ENCODE measurements at regions not wholly inside any gene's neighbourhood (a gene's known extent, or its start where the extent isn't known, plus 50 kb on each side); places are given as distances from the start of the nearest gene placed in this dataset.

DNA sequence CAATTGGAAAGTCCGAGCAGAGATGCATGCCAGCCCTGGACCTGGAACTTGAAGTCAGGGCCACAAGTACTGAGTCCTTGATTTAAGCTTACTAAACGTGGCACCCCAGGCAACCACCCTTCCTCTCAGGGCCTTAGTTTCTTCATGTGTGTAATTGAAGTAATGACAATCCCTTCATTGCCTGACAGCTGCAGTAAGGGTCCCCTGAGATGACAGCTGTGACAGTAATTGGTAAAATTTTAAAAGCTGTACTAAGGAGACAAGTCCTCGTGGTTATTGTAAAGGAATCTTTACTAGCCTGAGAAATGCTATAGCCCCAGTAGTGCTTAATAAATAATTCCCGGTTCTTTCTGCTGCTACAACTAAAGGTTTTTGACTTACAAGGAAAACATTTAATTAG, 175.1 kb upstream of the RADX start:
- no peak for ATAC-seq
- TF ChIP-seq TOX (CRISPR knock-in tag; IDR thresholded peaks at IDR 0.05; ENCODE audit: borderline replicate concordance) (no peak), ZNF8 (CRISPR knock-in tag; IDR thresholded peaks at IDR 0.05) (no peak), RARB (CRISPR knock-in tag; IDR thresholded peaks at IDR 0.05) (no peak), ISL1 (CRISPR knock-in tag; IDR thresholded peaks at IDR 0.05) (no peak)

GRCh38 chrX:106437407-106437806, 174.4 kb upstream of the RADX start:
- no peak for ATAC-seq
- TF ChIP-seq TSHZ2 (CRISPR knock-in tag; IDR thresholded peaks at IDR 0.05) (no peak), CSDC2 (CRISPR knock-in tag; IDR thresholded peaks at IDR 0.05) (no peak), ZNF565 (CRISPR knock-in tag; conservative IDR thresholded peaks at IDR 0.05; ENCODE audit: low read depth) (no peak), OSR1 (CRISPR knock-in tag; IDR thresholded peaks at IDR 0.05) (no peak), ARNTL (CRISPR knock-in tag; IDR thresholded peaks at IDR 0.05; ENCODE audit: borderline replicate concordance, low read depth) (no peak), BACH2 (CRISPR knock-in tag; IDR thresholded peaks at IDR 0.05; ENCODE audit: borderline replicate concordance) (no peak), ZC3H10 (CRISPR knock-in tag; IDR thresholded peaks at IDR 0.05) (no peak), RARB (CRISPR knock-in tag; IDR thresholded peaks at IDR 0.05) (no peak), ZFP30 (CRISPR knock-in tag; IDR thresholded peaks at IDR 0.05) (no peak), ISL1 (CRISPR knock-in tag; IDR thresholded peaks at IDR 0.05) (no peak), ZFP3 (CRISPR knock-in tag; IDR thresholded peaks at IDR 0.05) (no peak), SNAI2 (CRISPR knock-in tag; IDR thresholded peaks at IDR 0.05) (no peak), TCF4 (CRISPR knock-in tag; IDR thresholded peaks at IDR 0.05; ENCODE audit: borderline replicate concordance) (no peak), ZNF70 (CRISPR knock-in tag; IDR thresholded peaks at IDR 0.05) (no peak), PPARA (CRISPR knock-in tag; IDR thresholded peaks at IDR 0.05; ENCODE audit: borderline replicate concordance) (no peak), CSRNP3 (CRISPR knock-in tag; IDR thresholded peaks at IDR 0.05) (no peak)
- TF ChIP-seq, protein P1, sequence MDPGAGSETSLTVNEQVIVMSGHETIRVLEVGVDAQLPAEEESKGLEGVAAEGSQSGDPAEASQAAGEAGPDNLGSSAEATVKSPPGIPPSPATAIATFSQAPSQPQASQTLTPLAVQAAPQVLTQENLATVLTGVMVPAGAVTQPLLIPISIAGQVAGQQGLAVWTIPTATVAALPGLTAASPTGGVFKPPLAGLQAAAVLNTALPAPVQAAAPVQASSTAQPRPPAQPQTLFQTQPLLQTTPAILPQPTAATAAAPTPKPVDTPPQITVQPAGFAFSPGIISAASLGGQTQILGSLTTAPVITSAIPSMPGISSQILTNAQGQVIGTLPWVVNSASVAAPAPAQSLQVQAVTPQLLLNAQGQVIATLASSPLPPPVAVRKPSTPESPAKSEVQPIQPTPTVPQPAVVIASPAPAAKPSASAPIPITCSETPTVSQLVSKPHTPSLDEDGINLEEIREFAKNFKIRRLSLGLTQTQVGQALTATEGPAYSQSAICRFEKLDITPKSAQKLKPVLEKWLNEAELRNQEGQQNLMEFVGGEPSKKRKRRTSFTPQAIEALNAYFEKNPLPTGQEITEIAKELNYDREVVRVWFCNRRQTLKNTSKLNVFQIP (CRISPR knock-in tag; IDR thresholded peaks at IDR 0.05; ENCODE audit: borderline replicate concordance, low read depth): no peak
- TF ChIP-seq, protein P2, sequence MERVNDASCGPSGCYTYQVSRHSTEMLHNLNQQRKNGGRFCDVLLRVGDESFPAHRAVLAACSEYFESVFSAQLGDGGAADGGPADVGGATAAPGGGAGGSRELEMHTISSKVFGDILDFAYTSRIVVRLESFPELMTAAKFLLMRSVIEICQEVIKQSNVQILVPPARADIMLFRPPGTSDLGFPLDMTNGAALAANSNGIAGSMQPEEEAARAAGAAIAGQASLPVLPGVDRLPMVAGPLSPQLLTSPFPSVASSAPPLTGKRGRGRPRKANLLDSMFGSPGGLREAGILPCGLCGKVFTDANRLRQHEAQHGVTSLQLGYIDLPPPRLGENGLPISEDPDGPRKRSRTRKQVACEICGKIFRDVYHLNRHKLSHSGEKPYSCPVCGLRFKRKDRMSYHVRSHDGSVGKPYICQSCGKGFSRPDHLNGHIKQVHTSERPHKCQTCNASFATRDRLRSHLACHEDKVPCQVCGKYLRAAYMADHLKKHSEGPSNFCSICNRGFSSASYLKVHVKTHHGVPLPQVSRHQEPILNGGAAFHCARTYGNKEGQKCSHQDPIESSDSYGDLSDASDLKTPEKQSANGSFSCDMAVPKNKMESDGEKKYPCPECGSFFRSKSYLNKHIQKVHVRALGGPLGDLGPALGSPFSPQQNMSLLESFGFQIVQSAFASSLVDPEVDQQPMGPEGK (CRISPR knock-in tag; IDR thresholded peaks at IDR 0.05; ENCODE audit: borderline replicate concordance): no peak

GRCh38 chrX:106450405-106450804, 161.4 kb upstream of the RADX start:
- no peak for ATAC-seq
- no peak for TF ChIP-seq CSRNP3 (CRISPR knock-in tag; IDR thresholded peaks at IDR 0.05)
- no peak for TF ChIP-seq ZFP30 (CRISPR knock-in tag; IDR thresholded peaks at IDR 0.05)
- no peak for TF ChIP-seq ZFP3 (CRISPR knock-in tag; IDR thresholded peaks at IDR 0.05)
- no peak for TF ChIP-seq PPARA (CRISPR knock-in tag; IDR thresholded peaks at IDR 0.05; ENCODE audit: borderline replicate concordance)
- TF ChIP-seq ARNTL (CRISPR knock-in tag; IDR thresholded peaks at IDR 0.05; ENCODE audit: borderline replicate concordance, low read depth): no peak
- TF ChIP-seq SNAI2 (CRISPR knock-in tag; IDR thresholded peaks at IDR 0.05): no peak

Data from SK-N-SH treated with all-trans-retinoic acid at 6 μM for 48 hours (cell line).